ENCODE measurements at regions not wholly inside any gene's neighbourhood (a gene's known extent, or its start where the extent isn't known, plus 50 kb on each side); places are given as distances from the start of the nearest gene placed in this dataset.

- no peak for DNase-seq
- no peak overlapping the region for H3K27ac ChIP-seq
- no peaks in the 10 kb centered on the region for H3K4me1 ChIP-seq
- H3K27me3 ChIP-seq (ENCODE audit: low read depth), result no peaks in the 10 kb centered on the region
- no peaks in the 10 kb centered on the region for H3K36me3 ChIP-seq
- intact Hi-C loops (cut with DNase I), result no loop called here
- no peak overlapping the region for H3K4me3 ChIP-seq
- TF ChIP-seq CTCF (IDR thresholded peaks at IDR 0.05), result peak; percentile 37
- H3K9me3 ChIP-seq, result no peaks in the 10 kb centered on the region
- no peak for ATAC-seq
Measured at GRCh38 chr10:54985732-54986131, 184.7 kb upstream of the PCDH15 start.

- Histone ChIP-seq H3K9me3 (no peaks in the 10 kb centered on the region), H3K36me3 (no peaks in the 10 kb centered on the region), H3K4me3 (no peak overlapping the region), H3K27ac (no peak overlapping the region), H3K27me3 (ENCODE audit: low read depth) (no peaks in the 10 kb centered on the region), H3K4me1 (no peaks in the 10 kb centered on the region)
- DNase-seq (no peak), ATAC-seq (no peak)
- TF ChIP-seq CTCF (IDR thresholded peaks at IDR 0.05), result no peak
- intact Hi-C loops (cut with DNase I), result no loop called here
Measured at GRCh38 chr10:54983255-54983654, 182.2 kb upstream of the PCDH15 start.

- no peaks in the 10 kb centered on the region for H3K9me3 ChIP-seq
- no peaks in the 10 kb centered on the region for H3K36me3 ChIP-seq
- no peak for TF ChIP-seq CTCF (IDR thresholded peaks at IDR 0.05)
- H3K4me3 ChIP-seq, result no peak overlapping the region
- DNase-seq, result no peak
- peak in 1 of 2 donors; percentile 35 for ATAC-seq
- H3K27ac ChIP-seq, result no peak overlapping the region
- H3K4me1 ChIP-seq, result no peaks in the 10 kb centered on the region
- intact Hi-C loops (cut with DNase I), result no loop called here
- H3K27me3 ChIP-seq (ENCODE audit: low read depth), result no peaks in the 10 kb centered on the region
Measured at GRCh38 chr10:54962134-54962900, 161.3 kb upstream of the PCDH15 start.

GRCh38 chr10:54961040-54961439 is 160.0 kb upstream of the PCDH15 start:
- ATAC-seq, result no peak
- intact Hi-C loops (cut with DNase I), result no loop called here

GRCh38 chr10:54958844-54959243 is 157.8 kb upstream of the PCDH15 start:
- DNase-seq, result no peak
- no peaks in the 10 kb centered on the region for H3K9me3 ChIP-seq
- no peak for ATAC-seq
- no peaks in the 10 kb centered on the region for H3K4me1 ChIP-seq
- no peaks in the 10 kb centered on the region for H3K27me3 ChIP-seq (ENCODE audit: low read depth)
- TF ChIP-seq CTCF (IDR thresholded peaks at IDR 0.05), result no peak
- H3K4me3 ChIP-seq, result no peak overlapping the region
- intact Hi-C loops (cut with DNase I), result no loop called here
- no peak overlapping the region for H3K27ac ChIP-seq
- H3K36me3 ChIP-seq, result no peaks in the 10 kb centered on the region

More at GRCh38 chr10:54961040-54961439, 160.0 kb upstream of the PCDH15 start:
- no peaks in the 10 kb centered on the region for H3K4me1 ChIP-seq
- TF ChIP-seq CTCF (IDR thresholded peaks at IDR 0.05), result no peak
- H3K27me3 ChIP-seq (ENCODE audit: low read depth), result no peaks in the 10 kb centered on the region
- H3K9me3 ChIP-seq, result no peaks in the 10 kb centered on the region
- no peaks in the 10 kb centered on the region for H3K36me3 ChIP-seq
- no peak overlapping the region for H3K4me3 ChIP-seq
- no peak for DNase-seq
- H3K27ac ChIP-seq, result no peak overlapping the region

Data from lower lobe of right lung (tissue), 2 donors.